ENCODE measurements at regions not wholly inside any gene's neighbourhood (a gene's known extent, or its start where the extent isn't known, plus 50 kb on each side); places are given as distances from the start of the nearest gene placed in this dataset.

DNA sequence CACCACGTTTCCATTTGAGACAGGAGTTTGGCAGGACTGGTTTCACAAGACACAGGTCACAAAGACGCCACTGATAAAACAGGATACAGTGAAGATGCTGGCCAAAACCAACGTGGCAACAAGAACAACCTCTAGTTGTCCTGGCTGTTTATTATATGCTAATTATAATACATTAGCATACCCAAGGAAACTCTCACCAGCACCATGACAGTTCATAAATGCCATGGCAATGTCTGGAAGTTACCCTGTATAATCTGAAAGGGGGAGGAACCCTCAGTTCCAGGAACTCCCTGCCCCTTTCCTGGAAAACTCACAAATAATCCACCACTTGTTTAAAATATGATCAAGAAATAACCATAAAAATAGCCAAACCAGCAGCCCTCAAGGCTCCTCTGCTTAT lies 148.3 kb downstream of the RBM43 start:
- no peak for ATAC-seq
- H3K36me3 Mint-ChIP-seq, result no peaks in the 10 kb centered on the region

DNA sequence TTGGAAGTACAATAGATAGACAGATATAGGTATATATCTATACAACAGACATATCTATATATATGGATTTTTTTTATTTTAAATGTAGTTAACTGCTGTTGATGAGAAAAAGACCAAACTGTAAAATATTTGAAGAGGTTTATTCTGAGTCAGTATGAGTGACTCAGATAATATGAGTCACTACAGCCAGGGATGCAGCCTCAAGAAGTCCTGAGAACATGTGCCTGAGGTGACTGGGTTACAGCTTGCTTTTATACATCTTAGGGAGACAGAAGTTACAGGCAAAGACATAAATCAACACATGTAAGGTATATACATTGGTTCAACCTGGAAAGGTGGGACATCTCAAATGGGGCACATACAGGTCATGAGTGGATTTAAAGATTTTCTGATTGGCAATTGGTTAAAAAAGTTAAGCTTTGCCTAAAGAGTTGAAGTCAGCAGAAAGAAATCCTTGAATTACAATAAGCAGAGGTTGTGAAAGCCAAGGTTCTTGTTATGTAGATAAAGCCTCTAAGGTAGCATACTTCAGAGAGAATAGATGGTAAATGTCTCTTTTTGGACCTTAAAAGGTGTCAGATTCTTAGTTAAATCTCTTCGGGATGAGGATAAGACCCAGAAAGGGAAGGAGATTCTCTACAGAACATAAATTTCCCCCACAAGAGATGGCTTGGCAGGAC lies 149.9 kb downstream of the RBM43 start:
- Mint-ChIP-seq H3K27me3 (peaks cover 24% of the 10 kb centered on the region), H3K27ac (no peak overlapping the region), H3K36me3 (no peaks in the 10 kb centered on the region), H3K4me3 (no peak overlapping the region), H3K9me3 (no peaks in the 10 kb centered on the region), H3K4me1 (no peaks in the 10 kb centered on the region)
- no peak for ATAC-seq

More for the DNA sequence above, 148.3 kb downstream of the RBM43 start:
- Mint-ChIP-seq H3K27me3 (peaks cover 24% of the 10 kb centered on the region), H3K4me3 (no peak overlapping the region), H3K27ac (no peak overlapping the region), H3K4me1 (no peaks in the 10 kb centered on the region), H3K9me3 (no peaks in the 10 kb centered on the region)

DNA sequence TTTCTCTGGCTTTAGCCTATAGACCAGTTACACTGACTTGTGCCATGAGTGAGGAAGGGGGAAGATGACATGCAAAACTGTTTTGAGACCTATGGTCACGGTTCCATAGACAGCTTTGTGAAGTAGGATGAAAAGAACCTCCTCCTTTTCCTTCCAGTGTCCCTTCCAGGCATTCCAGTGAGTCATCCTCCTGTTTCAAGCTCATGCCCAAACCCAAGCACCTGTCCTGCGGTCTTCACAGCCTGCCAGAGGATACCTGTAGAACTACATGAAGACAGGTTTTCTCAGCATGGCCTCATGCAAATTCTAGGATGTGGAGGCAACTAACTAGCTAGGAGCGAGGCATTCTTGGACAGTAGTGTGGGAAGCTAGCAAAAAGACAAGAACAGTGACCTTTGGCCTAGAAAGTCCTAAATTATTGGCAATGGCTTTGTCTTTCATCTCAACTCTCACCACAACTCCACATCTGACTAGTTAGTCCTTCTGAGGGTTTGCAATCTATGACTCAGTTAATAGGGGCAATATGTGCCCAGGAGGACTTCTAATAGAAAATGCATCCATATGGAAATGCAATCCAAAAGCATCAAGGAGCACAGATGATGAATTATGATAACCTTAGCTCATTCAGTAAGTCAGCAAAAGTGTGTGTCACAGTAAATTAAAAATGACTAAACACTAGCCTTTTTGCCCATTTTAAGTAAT lies 154.7 kb downstream of the RBM43 start:
- no peak for ATAC-seq
- no peaks in the 10 kb centered on the region for H3K36me3 Mint-ChIP-seq
- H3K27me3 Mint-ChIP-seq, result no peaks in the 10 kb centered on the region
- no peak overlapping the region for H3K4me3 Mint-ChIP-seq
- H3K9me3 Mint-ChIP-seq, result no peaks in the 10 kb centered on the region
- H3K4me1 Mint-ChIP-seq, result no peaks in the 10 kb centered on the region
- no peak overlapping the region for H3K27ac Mint-ChIP-seq

- ATAC-seq, result no peak
- Mint-ChIP-seq H3K9me3 (no peaks in the 10 kb centered on the region), H3K36me3 (no peaks in the 10 kb centered on the region), H3K4me3 (no peak overlapping the region), H3K27ac (no peak overlapping the region), H3K27me3 (peaks cover 9% of the 10 kb centered on the region), H3K4me1 (no peaks in the 10 kb centered on the region)
Observed at GRCh38 chr2:151103551-151103950, 158.1 kb downstream of the RBM43 start.

- no peak overlapping the region for H3K4me3 Mint-ChIP-seq
- no peaks in the 10 kb centered on the region for H3K36me3 Mint-ChIP-seq
- no peak for ATAC-seq
- H3K4me1 Mint-ChIP-seq, result no peaks in the 10 kb centered on the region
- no peaks in the 10 kb centered on the region for H3K9me3 Mint-ChIP-seq
- H3K27me3 Mint-ChIP-seq, result peaks cover 11% of the 10 kb centered on the region
- H3K27ac Mint-ChIP-seq, result no peak overlapping the region
Observed at GRCh38 chr2:151102226-151102625, 159.4 kb downstream of the RBM43 start.

GRCh38 chr2:151098841-151099240 lies 162.8 kb downstream of the RBM43 start:
- Mint-ChIP-seq H3K4me3 (no peak overlapping the region), H3K4me1 (no peaks in the 10 kb centered on the region), H3K27ac (no peak overlapping the region), H3K36me3 (no peaks in the 10 kb centered on the region), H3K27me3 (peaks cover 11% of the 10 kb centered on the region), H3K9me3 (peaks cover 2% of the 10 kb centered on the region)
- no peak for ATAC-seq

- ATAC-seq, result no peak
- no peak overlapping the region for H3K27ac Mint-ChIP-seq
Observed at GRCh38 chr2:151097895-151098294, 163.8 kb downstream of the RBM43 start.

GRCh38 chr2:151097128-151097527 lies 164.5 kb downstream of the RBM43 start:
- Mint-ChIP-seq H3K36me3 (no peaks in the 10 kb centered on the region), H3K27me3 (peaks cover 11% of the 10 kb centered on the region), H3K4me1 (no peaks in the 10 kb centered on the region), H3K27ac (no peak overlapping the region), H3K9me3 (peaks cover 2% of the 10 kb centered on the region), H3K4me3 (no peak overlapping the region)
- ATAC-seq, result no peak

More at GRCh38 chr2:151097895-151098294, 163.8 kb downstream of the RBM43 start:
- Mint-ChIP-seq H3K9me3 (peaks cover 2% of the 10 kb centered on the region), H3K27me3 (peaks cover 11% of the 10 kb centered on the region), H3K36me3 (no peaks in the 10 kb centered on the region), H3K4me1 (no peaks in the 10 kb centered on the region), H3K4me3 (no peak overlapping the region)

GRCh38 chr2:151096235-151096634 lies 165.4 kb downstream of the RBM43 start:
- H3K27ac Mint-ChIP-seq, result no peak overlapping the region
- ATAC-seq, result no peak
- peaks cover 2% of the 10 kb centered on the region for H3K9me3 Mint-ChIP-seq
- H3K4me3 Mint-ChIP-seq, result no peak overlapping the region
- peaks cover 11% of the 10 kb centered on the region for H3K27me3 Mint-ChIP-seq
- H3K36me3 Mint-ChIP-seq, result no peaks in the 10 kb centered on the region
- no peaks in the 10 kb centered on the region for H3K4me1 Mint-ChIP-seq

GRCh38 chr2:151095463-151095862 lies 166.2 kb downstream of the RBM43 start:
- Mint-ChIP-seq H3K27me3 (peaks cover 11% of the 10 kb centered on the region), H3K27ac (no peak overlapping the region), H3K9me3 (peaks cover 2% of the 10 kb centered on the region), H3K4me3 (no peak overlapping the region), H3K36me3 (no peaks in the 10 kb centered on the region), H3K4me1 (no peaks in the 10 kb centered on the region)
- ATAC-seq, result no peak

GRCh38 chr2:151091583-151091982 lies 170.1 kb downstream of the RBM43 start:
- no peak overlapping the region for H3K4me3 Mint-ChIP-seq
- H3K36me3 Mint-ChIP-seq, result no peaks in the 10 kb centered on the region

GRCh38 chr2:151087377-151087776 lies 174.3 kb downstream of the RBM43 start:
- Mint-ChIP-seq H3K9me3 (no peaks in the 10 kb centered on the region), H3K4me3 (no peak overlapping the region), H3K4me1 (no peaks in the 10 kb centered on the region), H3K27ac (no peak overlapping the region), H3K36me3 (no peaks in the 10 kb centered on the region), H3K27me3 (peaks cover under 1% of the 10 kb centered on the region)
- ATAC-seq, result no peak

More at GRCh38 chr2:151091583-151091982, 170.1 kb downstream of the RBM43 start:
- Mint-ChIP-seq H3K9me3 (peaks cover 2% of the 10 kb centered on the region), H3K27me3 (no peaks in the 10 kb centered on the region), H3K4me1 (no peaks in the 10 kb centered on the region), H3K27ac (no peak overlapping the region)
- ATAC-seq, result no peak

- no peak for ATAC-seq
- no peaks in the 10 kb centered on the region for H3K36me3 Mint-ChIP-seq
- no peak overlapping the region for H3K27ac Mint-ChIP-seq
- peaks cover 13% of the 10 kb centered on the region for H3K27me3 Mint-ChIP-seq
- peaks cover 3% of the 10 kb centered on the region for H3K9me3 Mint-ChIP-seq
- no peaks in the 10 kb centered on the region for H3K4me1 Mint-ChIP-seq
- no peak overlapping the region for H3K4me3 Mint-ChIP-seq
Observed at GRCh38 chr2:151085181-151085611, 176.5 kb downstream of the RBM43 start.

- Mint-ChIP-seq H3K9me3 (peaks cover 3% of the 10 kb centered on the region), H3K4me3 (no peak overlapping the region), H3K4me1 (no peaks in the 10 kb centered on the region), H3K27ac (no peak overlapping the region), H3K27me3 (peaks cover 13% of the 10 kb centered on the region), H3K36me3 (no peaks in the 10 kb centered on the region)
- no peak for ATAC-seq
Observed at GRCh38 chr2:151083856-151084795, 177.5 kb downstream of the RBM43 start.

GRCh38 chr2:151078889-151079288 lies 182.8 kb downstream of the RBM43 start:
- Mint-ChIP-seq H3K36me3 (no peaks in the 10 kb centered on the region), H3K9me3 (peaks cover 9% of the 10 kb centered on the region), H3K27ac (no peak overlapping the region), H3K4me1 (no peaks in the 10 kb centered on the region), H3K27me3 (peaks cover 22% of the 10 kb centered on the region), H3K4me3 (no peak overlapping the region)
- ATAC-seq, result no peak

All from stimulated activated memory B cell treated with anti-CD40 and anti-IgM and Interleukin-4, amounts not matched to agents 10 μg/mL and 1 μg/mL and 100 μg/mL, for 72 hours (primary cell).